ENCODE measurements at regions not wholly inside any gene's neighbourhood (a gene's known extent, or its start where the extent isn't known, plus 50 kb on each side); places are given as distances from the start of the nearest gene placed in this dataset.
A peak's percentile ranks its signal among the peaks of the same experiment; 100 is the strongest.

- no peak for DNase-seq
Observed at GRCh38 chr13:111909501-111909900, 157.4 kb upstream of the SOX1 start.

GRCh38 chr13:111909971-111910671 lies 156.8 kb upstream of the SOX1 start:
- no peak for DNase-seq

GRCh38 chr13:111911121-111911720 lies 155.7 kb upstream of the SOX1 start:
- DNase-seq, result no peak

GRCh38 chr13:111911754-111912452 lies 155.0 kb upstream of the SOX1 start:
- DNase-seq, result no peak

GRCh38 chr13:111912453-111912866 lies 154.5 kb upstream of the SOX1 start:
- DNase-seq, result no peak

- DNase-seq, result no peak
Observed at GRCh38 chr13:111912991-111913760, 153.8 kb upstream of the SOX1 start.

GRCh38 chr13:111913761-111914140 lies 153.2 kb upstream of the SOX1 start:
- DNase-seq, result no peak

GRCh38 chr13:111914241-111915103 lies 152.5 kb upstream of the SOX1 start:
- no peak for DNase-seq

- no peak for DNase-seq
Observed at GRCh38 chr13:111915104-111915551, 151.8 kb upstream of the SOX1 start.

- DNase-seq, result no peak
Observed at GRCh38 chr13:111916201-111916600, 150.7 kb upstream of the SOX1 start.

GRCh38 chr13:111917086-111917485 lies 149.9 kb upstream of the SOX1 start:
- DNase-seq, result no peak

GRCh38 chr13:111917901-111918300 lies 149.0 kb upstream of the SOX1 start:
- DNase-seq, result no peak

- no peak for DNase-seq
Observed at GRCh38 chr13:111919286-111919685, 147.7 kb upstream of the SOX1 start.

- no peak for DNase-seq
Observed at GRCh38 chr13:111919849-111920248, 147.1 kb upstream of the SOX1 start.

- DNase-seq, result no peak
Observed at GRCh38 chr13:111920306-111920931, 146.5 kb upstream of the SOX1 start.

- DNase-seq, result no peak
Observed at GRCh38 chr13:111920932-111921705, 145.8 kb upstream of the SOX1 start.

GRCh38 chr13:111922086-111922485 lies 144.9 kb upstream of the SOX1 start:
- DNase-seq, result no peak

- no peak for DNase-seq
Observed at GRCh38 chr13:111923439-111923838, 143.5 kb upstream of the SOX1 start.

GRCh38 chr13:111923991-111924677 lies 142.8 kb upstream of the SOX1 start:
- peak in 1 of 51 donors; percentile 27 for DNase-seq

Data from hypothalamus (tissue), 51 donors.